Glomerular visceral epithelial cell (primary cell): ENCODE measurements at regions not wholly inside any gene's neighbourhood (a gene's known extent, or its start where the extent isn't known, plus 50 kb on each side); places are given as distances from the start of the nearest gene placed in this dataset.

ENCODE experiments used
- DNase-seq: peaks from one replicate; pipeline ENCODE4 v3.0.0-alpha.2; 2016; ENCODE audit errors: extremely low spot score

- no peak for DNase-seq
Measured at GRCh38 chr13:73898899-73899298, 235.3 kb downstream of the KLF12 start.

GRCh38 chr13:73898276-73898675, 235.9 kb downstream of the KLF12 start:
- no peak for DNase-seq

GRCh38 chr13:73894995-73895571, 239.1 kb downstream of the KLF12 start:
- no peak for DNase-seq

- no peak for DNase-seq
Measured at GRCh38 chr13:73893833-73894232, 240.4 kb downstream of the KLF12 start.

- DNase-seq = no peak
Measured at GRCh38 chr13:73891805-73892204, 242.4 kb downstream of the KLF12 start.

GRCh38 chr13:73883162-73883561, 251.0 kb downstream of the KLF12 start:
- DNase-seq = no peak

GRCh38 chr13:73880365-73880764, 253.8 kb downstream of the KLF12 start:
- DNase-seq = no peak

- DNase-seq = no peak
Measured at GRCh38 chr13:73879346-73880015, 254.7 kb downstream of the KLF12 start.

- DNase-seq = no peak
Measured at GRCh38 chr13:73877399-73877798, 256.8 kb downstream of the KLF12 start.

- no peak for DNase-seq
Measured at GRCh38 chr13:73876323-73876722, 257.9 kb downstream of the KLF12 start.

GRCh38 chr13:73873940-73874830, 260.0 kb downstream of the KLF12 start:
- DNase-seq = no peak

- DNase-seq = no peak
Measured at GRCh38 chr13:73872397-73872796, 261.8 kb downstream of the KLF12 start.

GRCh38 chr13:73870970-73871935, 263.0 kb downstream of the KLF12 start:
- DNase-seq = no peak

GRCh38 chr13:73870036-73870741, 264.0 kb downstream of the KLF12 start:
- DNase-seq = no peak

GRCh38 chr13:73865027-73865426, 269.2 kb downstream of the KLF12 start:
- DNase-seq = no peak

GRCh38 chr13:73861136-73861535, 273.1 kb downstream of the KLF12 start:
- DNase-seq = no peak

- no peak for DNase-seq
Measured at GRCh38 chr13:73860501-73860900, 273.7 kb downstream of the KLF12 start.

GRCh38 chr13:73859841-73860240, 274.4 kb downstream of the KLF12 start:
- DNase-seq = no peak

- no peak for DNase-seq
Measured at GRCh38 chr13:73857106-73857505, 277.1 kb downstream of the KLF12 start.

GRCh38 chr13:73851104-73851503, 283.1 kb downstream of the KLF12 start:
- DNase-seq = no peak
